HepG2 (cell line): ENCODE measurements at regions not wholly inside any gene's neighbourhood (a gene's known extent, or its start where the extent isn't known, plus 50 kb on each side); places are given as distances from the start of the nearest gene placed in this dataset.

ENCODE experiments used
- ATAC-seq: fragments of 200-7000 bp; cut with Tn5 transposase; 3 replicates; pipeline ENCODE4 v1.9.1; 2020; ENCODE audit warnings: mild to moderate bottlenecking, moderate library complexity
- BruUV-seq: library from RNA; stranded (reverse); fragments of 400-500 nt; replicated peaks from 2 replicates; lab custom pipeline; 2021; lab: Mats Ljungman, UMichigan
- CTCF ChIA-PET: fragments of 300-600 bp; formaldehyde crosslinking; extraction: SDS; loops from one replicate; lab custom pipeline; 2021; ENCODE audit warnings: low total read pairs, inconsistent platforms, low intra/inter-chr PET ratio; lab: Yijun Ruan, JAX
- POLR2A ChIA-PET: fragments of 350-600 bp; sonication (Branson Sonifier 250); formaldehyde crosslinking; loops from one replicate; lab custom pipeline; 2020; ENCODE audit warnings: antibody characterized with exemption, inconsistent platforms; lab: Yijun Ruan, JAX
- DNase-seq: peaks from one replicate; pipeline ENCODE4 v3.0.0-alpha.2; 2015; ENCODE audit warnings: low spot score
- FAIRE-seq: peaks from 3 replicates; lab custom pipeline; 2011; peaks lifted over from hg19 to GRCh38; lab: Jason Lieb, UNC
- H2AFZ ChIP-seq: one replicate; pipeline ENCODE4 v1.6.1; 2011; ENCODE audit warnings: low read length, inconsistent platforms
- H3K27ac ChIP-seq: fragments of 300-600 bp; 3 replicates; pipeline ENCODE4 v1.8.0; 2011; ENCODE audit warnings: mixed run types, mild to moderate bottlenecking, mixed read lengths, low read length, inconsistent platforms; ENCODE audit not compliant: insufficient read depth; ENCODE audit errors: extremely low read length
- H3K27me3 ChIP-seq, 2 experiments: fragments of 200-600 bp in 1 of 2; 2 replicates in 1 of 2; 3 replicates in 1 of 2; pipeline versions ENCODE4 v1.6.0 to v1.8.0; 2011; ENCODE audit warnings: low read length in 2 of 2, mild to moderate bottlenecking in 2 of 2, moderate library complexity in 2 of 2, inconsistent platforms in 1 of 2; ENCODE audit not compliant: insufficient read depth in 2 of 2, control insufficient read depth in 1 of 2
- H3K36me3 ChIP-seq, 2 experiments: fragments of 200-600 bp in 1 of 2; replicated peaks in 1 of 2; 2 replicates in 1 of 2; 3 replicates in 1 of 2; pipeline versions ENCODE4 v1.5.1 to v1.8.0; 2011; ENCODE audit warnings: low read length in 2 of 2, inconsistent platforms in 1 of 2; ENCODE audit not compliant: insufficient read depth in 2 of 2, control insufficient read depth in 1 of 2
- H3K4me1 ChIP-seq: 2 replicates; pipeline ENCODE4 v1.5.1; 2012; ENCODE audit warnings: low read length, inconsistent platforms; ENCODE audit not compliant: insufficient read depth
- H3K4me2 ChIP-seq: 2 replicates; pipeline ENCODE4 v1.6.0; 2011; ENCODE audit warnings: low read depth, low read length, inconsistent platforms
- H3K4me3 ChIP-seq, 3 experiments: fragments of 200-600 bp in 1 of 3; sonication (generic), shearing (Covaris generic) in 1 of 3; replicated peaks in 1 of 3; 2 replicates each; pipeline ENCODE4 v1.5.1; 2011 to 2016; ENCODE audit warnings: low read length in 3 of 3, inconsistent platforms in 2 of 3, low read depth in 2 of 3, mild to moderate bottlenecking in 2 of 3, control low read depth in 1 of 3, mixed read lengths in 1 of 3; ENCODE audit not compliant: insufficient read depth in 1 of 3
- H3K79me2 ChIP-seq: one replicate; pipeline ENCODE4 v1.6.1; 2011; ENCODE audit warnings: low read length, inconsistent platforms; ENCODE audit not compliant: insufficient read depth
- H3K9ac ChIP-seq: 2 replicates; pipeline ENCODE4 v1.6.0; 2011; ENCODE audit warnings: mild to moderate bottlenecking, low read depth, low read length, inconsistent platforms; ENCODE audit not compliant: insufficient read depth
- H3K9me3 ChIP-seq: 2 replicates; pipeline ENCODE4 v1.5.1; 2012; ENCODE audit warnings: mild to moderate bottlenecking, low read length
- H4K20me1 ChIP-seq: 2 replicates; pipeline ENCODE4 v1.6.0; 2011; ENCODE audit warnings: inconsistent platforms, mild to moderate bottlenecking, low read length, moderate library complexity; ENCODE audit not compliant: insufficient read depth
- BHLHE40 ChIP-seq: IDR thresholded peaks from 2 replicates; pipeline ENCODE4 v1.6.1; 2011; ENCODE audit warnings: low read length, improper control_type of control experiment
- DNMT3B ChIP-seq: conservative IDR thresholded peaks from 2 replicates; pipeline ENCODE4 v1.6.1; 2016; ENCODE audit warnings: missing biosample characterization, control low read depth
- GZF1 ChIP-seq: sonication (generic); formaldehyde crosslinking; IDR thresholded peaks from 2 replicates; pipeline ENCODE4 v1.5.1; 2020; ENCODE audit warnings: mild to moderate bottlenecking, missing genetic modification reagents
- HDAC2 ChIP-seq: sonication (generic); formaldehyde crosslinking; IDR thresholded peaks from 2 replicates; pipeline ENCODE4 v1.4.0; 2020; ENCODE audit warnings: missing genetic modification reagents
- MIXL1 ChIP-seq: IDR thresholded peaks from 2 replicates; pipeline ENCODE4 v1.6.1; 2016
- MXD4 ChIP-seq: IDR thresholded peaks from 2 replicates; pipeline ENCODE4 v1.6.1; 2016; ENCODE audit warnings: mild to moderate bottlenecking, missing biosample characterization, missing genetic modification reagents
- WIZ ChIP-seq: sonication (generic); formaldehyde crosslinking; IDR thresholded peaks from 2 replicates; pipeline ENCODE4 v1.5.1; 2020; ENCODE audit warnings: mild to moderate bottlenecking, missing genetic modification reagents
- ZBTB8A ChIP-seq: sonication (generic); formaldehyde crosslinking; IDR thresholded peaks from 2 replicates; pipeline ENCODE4 v1.4.0; 2020; ENCODE audit warnings: mild to moderate bottlenecking, low read depth, missing genetic modification reagents, borderline replicate concordance
- ZFP36L2 ChIP-seq: sonication (generic); formaldehyde crosslinking; IDR thresholded peaks from 2 replicates; pipeline ENCODE4 v1.4.0; 2020; ENCODE audit warnings: missing genetic modification reagents
- ZNF501 ChIP-seq: sonication (generic); formaldehyde crosslinking; IDR thresholded peaks from 2 replicates; pipeline ENCODE4 v1.5.1; 2020; ENCODE audit warnings: mild to moderate bottlenecking, moderate library complexity, missing genetic modification reagents
- ZNF576 ChIP-seq: sonication (generic); formaldehyde crosslinking; IDR thresholded peaks from 2 replicates; pipeline ENCODE4 v1.4.0; 2020; ENCODE audit warnings: mild to moderate bottlenecking, missing genetic modification reagents
- ZNF773 ChIP-seq: sonication (generic); formaldehyde crosslinking; IDR thresholded peaks from 2 replicates; pipeline ENCODE4 v1.4.0; 2020; ENCODE audit warnings: missing genetic modification reagents, borderline replicate concordance
- ZNF850 ChIP-seq: sonication (generic); formaldehyde crosslinking; conservative IDR thresholded peaks from 2 replicates; pipeline ENCODE4 v1.9.0; 2021; ENCODE audit warnings: mild to moderate bottlenecking, missing genetic modification reagents
- WGBS: methylation state at CpG from one replicate; pipeline ENCODE4 v1.1.6; 2017; ENCODE audit warnings: low lambda C conversion rate; 5-methylcytosine and 5-hydroxymethylcytosine counted together
- in situ Hi-C: cut with HindIII; loops from 2 replicates; pipeline ENCODE4 v1.10.0; 2017; ENCODE audit warnings: low pct_unique_long_range_greater_than_20kb; ENCODE audit not compliant: extremely low pct_ligation_motif_present
- intact Hi-C: fragments of 100-400 bp; cut with micrococcal nuclease; formaldehyde crosslinking; loops from one replicate; pipeline ENCODE4 v1.10.0; 2022; ENCODE audit not compliant: unreplicated experiment
- TF ChIP-seq, protein P1 (sequence below): sonication (generic); formaldehyde crosslinking; conservative IDR thresholded peaks from 2 replicates; pipeline ENCODE4 v1.8.0; 2022; ENCODE audit warnings: missing genetic modification reagents
- TF ChIP-seq, protein P2 (sequence below): sonication (generic); formaldehyde crosslinking; IDR thresholded peaks from 2 replicates; pipeline ENCODE4 v1.8.0; 2022; ENCODE audit warnings: missing genetic modification reagents, low read depth, mild to moderate bottlenecking, borderline replicate concordance
- TF ChIP-seq, protein P3 (sequence below): sonication (generic); formaldehyde crosslinking; IDR thresholded peaks from 2 replicates; pipeline ENCODE4 v1.4.0; 2020; ENCODE audit warnings: missing genetic modification reagents

GRCh38 chr6:90870561-90870960 lies 283.7 kb upstream of the MAP3K7 start:
- Histone ChIP-seq H4K20me1 (no peaks in the 10 kb centered on the region), H2AFZ (no peak overlapping the region), H3K4me2 (no peak overlapping the region), H3K9ac (no peak overlapping the region), H3K27ac (no peak overlapping the region), H3K4me3 (no peak overlapping the region), H3K27me3 (peaks cover 0 to 10% of the 10 kb centered on the region in 2 experiments; a peak in 2 of 5 replicates), H3K36me3 (no peaks in the 10 kb centered on the region), H3K9me3 (no peaks in the 10 kb centered on the region), H3K79me2 (no peaks in the 10 kb centered on the region), H3K4me1 (no peaks in the 10 kb centered on the region)
- in situ Hi-C loops = no loop called here
- TF ChIP-seq ZFP36L2 (CRISPR knock-in tag) = no peak
- TF ChIP-seq, protein P1, sequence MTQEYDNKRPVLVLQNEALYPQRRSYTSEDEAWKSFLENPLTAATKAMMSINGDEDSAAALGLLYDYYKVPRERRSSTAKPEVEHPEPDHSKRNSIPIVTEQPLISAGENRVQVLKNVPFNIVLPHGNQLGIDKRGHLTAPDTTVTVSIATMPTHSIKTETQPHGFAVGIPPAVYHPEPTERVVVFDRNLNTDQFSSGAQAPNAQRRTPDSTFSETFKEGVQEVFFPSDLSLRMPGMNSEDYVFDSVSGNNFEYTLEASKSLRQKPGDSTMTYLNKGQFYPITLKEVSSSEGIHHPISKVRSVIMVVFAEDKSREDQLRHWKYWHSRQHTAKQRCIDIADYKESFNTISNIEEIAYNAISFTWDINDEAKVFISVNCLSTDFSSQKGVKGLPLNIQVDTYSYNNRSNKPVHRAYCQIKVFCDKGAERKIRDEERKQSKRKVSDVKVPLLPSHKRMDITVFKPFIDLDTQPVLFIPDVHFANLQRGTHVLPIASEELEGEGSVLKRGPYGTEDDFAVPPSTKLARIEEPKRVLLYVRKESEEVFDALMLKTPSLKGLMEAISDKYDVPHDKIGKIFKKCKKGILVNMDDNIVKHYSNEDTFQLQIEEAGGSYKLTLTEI = no peak
- TF ChIP-seq ZNF501 (CRISPR knock-in tag) = no peak
- TF ChIP-seq ZNF576 (CRISPR knock-in tag) = no peak
- no peak for TF ChIP-seq ZNF850 (CRISPR knock-in tag)
- no peak for TF ChIP-seq MXD4 (CRISPR knock-in tag)
- no peak for TF ChIP-seq MIXL1 (CRISPR knock-in tag)
- no peak for TF ChIP-seq BHLHE40
- TF ChIP-seq DNMT3B (CRISPR knock-in tag) = no peak
- no peak for TF ChIP-seq HDAC2 (CRISPR knock-in tag)
- TF ChIP-seq WIZ (CRISPR knock-in tag) = no peak
- TF ChIP-seq, protein P2, sequence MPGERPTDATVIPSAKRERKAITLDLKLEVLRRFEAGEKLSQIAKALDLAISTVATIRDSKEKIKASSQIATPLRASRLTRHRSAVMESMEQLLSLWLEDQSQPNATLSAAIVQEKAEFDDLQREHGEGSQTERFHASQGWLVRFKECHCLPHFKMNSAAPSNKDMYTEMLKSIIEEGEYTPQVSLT (CRISPR knock-in tag) = no peak
- no peak for TF ChIP-seq GZF1 (CRISPR knock-in tag)
- TF ChIP-seq, protein P3, sequence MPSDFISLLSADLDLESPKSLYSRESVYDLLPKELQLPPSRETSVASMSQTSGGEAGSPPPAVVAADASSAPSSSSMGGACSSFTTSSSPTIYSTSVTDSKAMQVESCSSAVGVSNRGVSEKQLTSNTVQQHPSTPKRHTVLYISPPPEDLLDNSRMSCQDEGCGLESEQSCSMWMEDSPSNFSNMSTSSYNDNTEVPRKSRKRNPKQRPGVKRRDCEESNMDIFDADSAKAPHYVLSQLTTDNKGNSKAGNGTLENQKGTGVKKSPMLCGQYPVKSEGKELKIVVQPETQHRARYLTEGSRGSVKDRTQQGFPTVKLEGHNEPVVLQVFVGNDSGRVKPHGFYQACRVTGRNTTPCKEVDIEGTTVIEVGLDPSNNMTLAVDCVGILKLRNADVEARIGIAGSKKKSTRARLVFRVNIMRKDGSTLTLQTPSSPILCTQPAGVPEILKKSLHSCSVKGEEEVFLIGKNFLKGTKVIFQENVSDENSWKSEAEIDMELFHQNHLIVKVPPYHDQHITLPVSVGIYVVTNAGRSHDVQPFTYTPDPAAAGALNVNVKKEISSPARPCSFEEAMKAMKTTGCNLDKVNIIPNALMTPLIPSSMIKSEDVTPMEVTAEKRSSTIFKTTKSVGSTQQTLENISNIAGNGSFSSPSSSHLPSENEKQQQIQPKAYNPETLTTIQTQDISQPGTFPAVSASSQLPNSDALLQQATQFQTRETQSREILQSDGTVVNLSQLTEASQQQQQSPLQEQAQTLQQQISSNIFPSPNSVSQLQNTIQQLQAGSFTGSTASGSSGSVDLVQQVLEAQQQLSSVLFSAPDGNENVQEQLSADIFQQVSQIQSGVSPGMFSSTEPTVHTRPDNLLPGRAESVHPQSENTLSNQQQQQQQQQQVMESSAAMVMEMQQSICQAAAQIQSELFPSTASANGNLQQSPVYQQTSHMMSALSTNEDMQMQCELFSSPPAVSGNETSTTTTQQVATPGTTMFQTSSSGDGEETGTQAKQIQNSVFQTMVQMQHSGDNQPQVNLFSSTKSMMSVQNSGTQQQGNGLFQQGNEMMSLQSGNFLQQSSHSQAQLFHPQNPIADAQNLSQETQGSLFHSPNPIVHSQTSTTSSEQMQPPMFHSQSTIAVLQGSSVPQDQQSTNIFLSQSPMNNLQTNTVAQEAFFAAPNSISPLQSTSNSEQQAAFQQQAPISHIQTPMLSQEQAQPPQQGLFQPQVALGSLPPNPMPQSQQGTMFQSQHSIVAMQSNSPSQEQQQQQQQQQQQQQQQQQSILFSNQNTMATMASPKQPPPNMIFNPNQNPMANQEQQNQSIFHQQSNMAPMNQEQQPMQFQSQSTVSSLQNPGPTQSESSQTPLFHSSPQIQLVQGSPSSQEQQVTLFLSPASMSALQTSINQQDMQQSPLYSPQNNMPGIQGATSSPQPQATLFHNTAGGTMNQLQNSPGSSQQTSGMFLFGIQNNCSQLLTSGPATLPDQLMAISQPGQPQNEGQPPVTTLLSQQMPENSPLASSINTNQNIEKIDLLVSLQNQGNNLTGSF (CRISPR knock-in tag) = no peak
- TF ChIP-seq ZBTB8A = no peak
- no peak for TF ChIP-seq ZNF773 (CRISPR knock-in tag)
- ChIA-PET POLR2A (no interaction called here), CTCF (no interaction called here)
- no peak for ATAC-seq
- FAIRE-seq = no peak
- intact Hi-C loops = no loop called here
- WGBS = 0% methylated on average over 1 of the region's 1 CpG
- DNase-seq = no peak
- BruUV-seq = no TSS peak
